ENCODE measurements at regions not wholly inside any gene's neighbourhood (a gene's known extent, or its start where the extent isn't known, plus 50 kb on each side); places are given as distances from the start of the nearest gene placed in this dataset.

DNA sequence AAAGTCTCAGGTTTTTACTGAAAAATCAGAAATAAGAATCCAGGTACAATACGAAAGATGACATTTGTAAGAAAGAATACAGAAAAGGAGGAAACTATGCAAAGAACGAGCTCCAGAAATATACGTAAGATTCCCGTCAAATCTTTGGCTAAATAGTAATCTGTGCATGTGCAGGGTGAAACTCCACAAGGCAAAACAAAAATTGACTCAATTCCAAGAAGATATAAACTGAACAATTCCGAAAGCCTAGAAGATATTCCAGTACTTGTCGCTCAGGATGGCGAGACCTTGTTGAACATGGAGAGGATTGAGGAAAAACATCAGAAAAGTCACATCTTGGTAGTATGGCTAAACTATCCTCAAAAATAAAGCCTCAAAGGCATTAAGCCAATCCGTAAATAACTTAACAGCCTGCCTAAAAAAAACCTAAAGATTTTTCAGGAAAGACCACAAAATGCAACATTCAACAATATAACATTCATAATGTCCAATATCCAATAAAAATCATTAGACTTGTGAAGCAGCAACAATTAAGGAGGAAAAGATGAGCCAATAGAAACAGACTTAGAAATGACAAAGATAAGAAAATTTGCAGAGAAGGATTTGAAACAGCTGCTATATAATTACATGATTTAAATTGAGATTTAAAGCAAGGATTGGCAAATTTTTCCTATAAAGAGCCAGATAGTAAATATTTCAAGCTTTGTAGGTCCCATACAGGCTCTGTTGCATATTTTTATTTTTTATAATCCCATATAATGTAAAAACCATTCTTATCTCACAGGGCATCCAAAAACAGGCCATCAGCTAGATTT, 166.4 kb upstream of the UBASH3B start:
- no peak for DNase-seq
- Histone ChIP-seq H3K4me3 (no peak overlapping the region), H3K9me3 (no peaks in the 10 kb centered on the region), H3K27ac (no peak overlapping the region), H3K36me3 (no peaks in the 10 kb centered on the region), H3K27me3 (no peaks in the 10 kb centered on the region), H3K4me1 (peaks cover 0 to 13% (median 8%) of the 10 kb centered on the region in 3 donors)
- intact Hi-C loops (cut with DNase I) = no loop called here
- WGBS, 2 donors = 75 to 87% methylated on average over 8 of the region's 8 CpGs
- TF ChIP-seq CTCF (IDR thresholded peaks at IDR 0.05) (no peak), POLR2A (IDR thresholded peaks at IDR 0.05) (no peak)

GRCh38 chr11:122487669-122488068, 167.9 kb upstream of the UBASH3B start:
- 71 to 82% methylated on average over 3 of the region's 3 CpGs for WGBS, 2 donors
- H3K4me1 ChIP-seq = peaks cover 0 to 13% (median 8%) of the 10 kb centered on the region in 3 donors
- H3K4me3 ChIP-seq = no peak overlapping the region
- DNase-seq = no peak
- H3K36me3 ChIP-seq = no peaks in the 10 kb centered on the region
- intact Hi-C loops (cut with DNase I) = no loop called here
- H3K9me3 ChIP-seq = peaks cover 0 to 6% (median 5%) of the 10 kb centered on the region in 3 donors
- no peaks in the 10 kb centered on the region for H3K27me3 ChIP-seq
- H3K27ac ChIP-seq = no peak overlapping the region
- no peak for TF ChIP-seq POLR2A (IDR thresholded peaks at IDR 0.05)
- no peak for TF ChIP-seq CTCF (IDR thresholded peaks at IDR 0.05)

DNA sequence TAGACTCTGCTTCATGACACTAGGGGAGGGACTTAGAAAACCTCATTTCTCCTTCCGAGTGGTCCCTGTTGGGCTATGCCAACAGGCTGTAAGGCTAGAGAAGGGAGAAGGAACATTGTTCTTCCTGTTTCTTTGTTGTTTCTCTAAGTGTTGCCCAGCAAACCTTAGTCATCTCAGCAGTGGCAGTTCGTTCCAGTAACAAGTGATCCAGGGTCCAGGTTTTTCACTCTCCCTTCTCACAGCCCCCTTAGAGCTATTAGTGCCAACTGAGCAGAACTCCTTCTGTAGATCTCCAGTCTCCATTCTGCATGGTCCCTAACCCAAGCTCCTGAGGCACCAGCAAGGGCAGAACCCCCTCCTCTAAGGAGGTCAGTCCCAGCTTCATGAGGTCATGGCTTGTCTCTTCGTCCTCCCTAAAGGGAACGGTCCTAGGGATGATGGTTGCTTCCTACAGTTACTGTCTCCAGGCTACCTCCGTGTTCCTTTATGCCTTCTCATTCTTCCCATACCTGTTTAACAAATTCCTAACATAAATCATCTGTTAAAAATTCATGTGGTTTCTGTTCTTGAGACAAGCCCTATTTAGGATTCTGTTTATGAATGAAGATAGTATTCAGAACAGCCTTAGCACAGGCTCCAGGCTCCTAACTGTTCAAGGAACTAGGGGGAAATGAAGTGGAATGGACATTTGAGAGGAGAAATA, 168.6 kb upstream of the UBASH3B start:
- Histone ChIP-seq H3K27me3 (no peaks in the 10 kb centered on the region), H3K27ac (no peak overlapping the region), H3K9me3 (peaks cover 0 to 6% (median 5%) of the 10 kb centered on the region in 3 donors), H3K4me3 (no peak overlapping the region), H3K36me3 (no peaks in the 10 kb centered on the region), H3K4me1 (peaks cover 0 to 11% (median 8%) of the 10 kb centered on the region in 3 donors)
- DNase-seq = no peak
- TF ChIP-seq POLR2A (IDR thresholded peaks at IDR 0.05) (no peak), CTCF (IDR thresholded peaks at IDR 0.05) (no peak)
- intact Hi-C loops (cut with DNase I) = no loop called here
- 71 to 74% methylated on average over 5 of the region's 5 CpGs for WGBS, 2 donors

DNA sequence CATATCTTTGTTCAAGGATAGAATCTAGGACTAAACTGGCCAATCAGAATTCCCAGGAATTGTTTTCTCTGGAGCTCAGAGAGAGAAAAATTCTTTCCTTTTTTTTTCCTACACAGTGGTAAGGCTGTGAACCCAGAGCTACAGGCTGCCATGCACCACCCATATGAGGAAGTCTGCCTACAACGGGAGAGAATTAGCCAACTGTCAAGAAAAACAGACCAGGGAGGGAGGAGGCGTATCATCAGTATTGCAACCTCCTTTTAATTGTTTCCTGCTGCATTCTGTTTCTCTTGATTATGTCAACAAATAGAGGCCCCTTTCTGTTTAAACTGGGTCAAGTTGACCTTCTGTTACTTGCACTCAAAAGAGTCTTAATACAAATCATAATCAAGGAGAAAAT, 176.5 kb upstream of the UBASH3B start:
- intact Hi-C loops (cut with DNase I) = no loop called here

More for the DNA sequence above, 176.5 kb upstream of the UBASH3B start:
- H3K4me3 ChIP-seq = no peak overlapping the region
- no peak overlapping the region for H3K27ac ChIP-seq
- TF ChIP-seq POLR2A (IDR thresholded peaks at IDR 0.05) (no peak), CTCF (IDR thresholded peaks at IDR 0.05) (no peak)
- no peaks in the 10 kb centered on the region for H3K4me1 ChIP-seq
- H3K36me3 ChIP-seq = no peaks in the 10 kb centered on the region
- peaks cover 0 to 6% (median 5%) of the 10 kb centered on the region in 3 donors for H3K9me3 ChIP-seq
- no peak for DNase-seq
- 29 to 41% methylated on average over 2 of the region's 2 CpGs for WGBS, 2 donors
- H3K27me3 ChIP-seq = no peaks in the 10 kb centered on the region
